ENCODE measurements at regions not wholly inside any gene's neighbourhood (a gene's known extent, or its start where the extent isn't known, plus 50 kb on each side); places are given as distances from the start of the nearest gene placed in this dataset.

DNA sequence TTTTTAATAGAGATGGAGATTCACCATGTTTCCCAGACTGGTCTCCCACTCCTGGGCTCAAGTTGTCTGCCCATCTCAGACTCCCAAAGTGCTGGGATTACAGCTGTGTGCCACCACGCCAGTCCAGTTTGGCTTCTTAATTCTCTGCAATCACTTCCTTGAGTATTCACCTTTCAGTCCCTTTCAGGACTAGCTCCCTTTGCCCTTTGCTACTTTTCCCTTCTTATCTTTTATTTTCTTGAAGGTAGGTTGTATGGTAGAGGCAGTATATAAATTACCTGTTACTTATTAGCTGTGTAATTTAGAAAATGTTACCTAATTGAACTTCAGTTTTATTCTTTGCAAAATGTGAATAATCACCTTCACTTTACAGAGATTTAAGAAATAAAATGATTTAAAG, 285.8 kb downstream of the FGF9 start:
- TF ChIP-seq, protein P1, sequence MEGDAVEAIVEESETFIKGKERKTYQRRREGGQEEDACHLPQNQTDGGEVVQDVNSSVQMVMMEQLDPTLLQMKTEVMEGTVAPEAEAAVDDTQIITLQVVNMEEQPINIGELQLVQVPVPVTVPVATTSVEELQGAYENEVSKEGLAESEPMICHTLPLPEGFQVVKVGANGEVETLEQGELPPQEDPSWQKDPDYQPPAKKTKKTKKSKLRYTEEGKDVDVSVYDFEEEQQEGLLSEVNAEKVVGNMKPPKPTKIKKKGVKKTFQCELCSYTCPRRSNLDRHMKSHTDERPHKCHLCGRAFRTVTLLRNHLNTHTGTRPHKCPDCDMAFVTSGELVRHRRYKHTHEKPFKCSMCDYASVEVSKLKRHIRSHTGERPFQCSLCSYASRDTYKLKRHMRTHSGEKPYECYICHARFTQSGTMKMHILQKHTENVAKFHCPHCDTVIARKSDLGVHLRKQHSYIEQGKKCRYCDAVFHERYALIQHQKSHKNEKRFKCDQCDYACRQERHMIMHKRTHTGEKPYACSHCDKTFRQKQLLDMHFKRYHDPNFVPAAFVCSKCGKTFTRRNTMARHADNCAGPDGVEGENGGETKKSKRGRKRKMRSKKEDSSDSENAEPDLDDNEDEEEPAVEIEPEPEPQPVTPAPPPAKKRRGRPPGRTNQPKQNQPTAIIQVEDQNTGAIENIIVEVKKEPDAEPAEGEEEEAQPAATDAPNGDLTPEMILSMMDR (IDR thresholded peaks at IDR 0.05; ENCODE audit: insufficient read depth, low read depth, low read length) = no peak
- TF ChIP-seq EZH2 (IDR thresholded peaks at IDR 0.05; ENCODE audit: insufficient read depth, low read length) = no peak
